ENCODE measurements at regions not wholly inside any gene's neighbourhood (a gene's known extent, or its start where the extent isn't known, plus 50 kb on each side); places are given as distances from the start of the nearest gene placed in this dataset.

GRCh38 chr12:86421333-86421732 lies 165.1 kb upstream of the MGAT4C start:
- no peak for TF ChIP-seq CTCF (IDR thresholded peaks at IDR 0.05; ENCODE audit: low read length)
- TF ChIP-seq EZH2 (IDR thresholded peaks at IDR 0.05; ENCODE audit: borderline replicate concordance, low read length) = no peak

Data from OCI-LY1 (cell line).